Endometrium (tissue), 2 donors: ENCODE measurements at regions not wholly inside any gene's neighbourhood (a gene's known extent, or its start where the extent isn't known, plus 50 kb on each side); places are given as distances from the start of the nearest gene placed in this dataset.
"Not testable (repeated sequence)": the region's sequence is repeated elsewhere in the genome, so short reads cannot be mapped to it uniquely, and the experiment has no call there.

ENCODE experiments used
- FAIRE-seq: peaks from 2 replicates; lab custom pipeline; 2012; peaks lifted over from hg19 to GRCh38; lab: Jason Lieb, UNC
- donor health status: control.
- donor health status: control.

- no peak for FAIRE-seq
These were observed 81.1 kb upstream of the AADAT start for GRCh38 chr4:170170861-170171260.

DNA sequence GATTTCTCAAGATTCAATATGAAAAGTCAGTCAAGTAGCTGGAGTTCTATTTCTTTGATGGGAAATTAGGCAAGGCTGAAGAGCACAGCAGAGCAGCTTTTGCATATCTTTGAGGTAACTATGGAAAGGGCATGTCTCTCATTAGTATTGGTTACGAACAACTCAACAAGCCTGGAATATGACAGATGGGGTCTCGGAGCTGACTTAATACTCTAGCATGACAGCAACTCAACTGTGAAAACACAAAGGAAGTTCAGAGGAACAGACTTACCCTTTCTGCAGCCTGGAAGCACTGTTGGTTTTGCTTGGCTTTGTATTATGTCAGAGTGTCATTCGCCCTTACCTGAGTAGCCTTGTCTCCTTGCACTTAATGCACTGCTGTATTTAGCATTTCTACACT, 79.9 kb upstream of the AADAT start:
- no peak for FAIRE-seq

DNA sequence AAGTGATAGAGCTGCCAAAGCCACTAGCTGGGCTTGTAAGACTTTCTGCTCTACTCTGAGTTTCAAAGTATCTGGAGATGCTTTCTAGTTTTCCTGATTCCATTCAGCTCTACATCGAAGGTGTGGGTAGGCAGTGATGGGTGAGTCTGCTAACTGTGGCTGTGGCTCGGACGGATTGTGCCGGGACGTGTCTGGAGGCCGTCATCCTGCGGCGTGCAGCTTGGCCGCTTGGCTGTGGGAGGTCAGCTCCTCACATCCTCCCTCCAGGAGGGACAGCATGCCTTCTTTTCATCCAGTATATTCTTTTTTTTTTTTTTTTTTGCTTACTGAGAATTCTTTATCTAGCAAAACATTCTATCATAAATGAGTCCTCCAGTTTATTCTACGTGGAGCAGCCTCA, 77.9 kb upstream of the AADAT start:
- FAIRE-seq: no peak

DNA sequence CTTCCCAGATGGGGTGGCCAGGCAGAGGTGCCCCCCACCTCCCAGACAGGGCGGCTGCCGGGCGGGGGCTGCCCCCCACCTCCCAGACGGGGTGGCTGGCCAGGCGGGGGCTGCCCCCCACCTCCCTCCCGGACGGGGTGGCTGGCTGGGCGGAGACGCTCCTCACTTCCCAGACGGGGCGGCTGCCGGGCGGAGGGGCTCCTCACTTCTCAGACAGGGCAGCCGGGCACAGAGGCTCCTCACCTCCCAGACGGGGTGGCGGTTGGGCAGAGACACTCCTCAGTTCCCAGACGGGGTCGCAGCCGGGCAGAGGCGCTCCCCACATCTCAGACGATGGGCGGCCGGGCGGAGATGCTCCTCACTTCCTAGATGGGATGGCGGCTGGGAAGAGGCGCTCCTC, 76.4 kb upstream of the AADAT start:
- not testable (repeated sequence) for FAIRE-seq

GRCh38 chr4:170162416-170162815, 72.7 kb upstream of the AADAT start:
- FAIRE-seq: no peak

DNA sequence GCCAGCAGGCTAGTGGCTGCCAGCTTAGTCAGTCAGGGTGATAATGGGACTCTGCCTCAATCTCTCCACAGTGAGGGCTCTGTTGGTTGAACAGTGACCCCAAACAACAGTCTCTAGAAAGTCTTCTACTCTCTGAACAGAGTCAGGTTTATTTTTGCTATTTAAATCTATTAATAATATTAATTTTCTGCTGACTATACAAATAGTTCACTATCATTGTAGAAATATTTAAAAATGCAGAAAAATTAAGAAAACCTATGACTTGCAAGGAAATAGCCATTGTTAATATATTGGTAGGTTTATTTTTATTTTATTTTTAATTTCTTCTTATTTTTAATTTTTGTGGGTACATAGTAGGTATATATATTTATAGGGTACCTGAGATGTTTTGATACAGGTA, 67.9 kb upstream of the AADAT start:
- FAIRE-seq: no peak

GRCh38 chr4:170145120-170145519, 55.4 kb upstream of the AADAT start:
- FAIRE-seq: no peak

DNA sequence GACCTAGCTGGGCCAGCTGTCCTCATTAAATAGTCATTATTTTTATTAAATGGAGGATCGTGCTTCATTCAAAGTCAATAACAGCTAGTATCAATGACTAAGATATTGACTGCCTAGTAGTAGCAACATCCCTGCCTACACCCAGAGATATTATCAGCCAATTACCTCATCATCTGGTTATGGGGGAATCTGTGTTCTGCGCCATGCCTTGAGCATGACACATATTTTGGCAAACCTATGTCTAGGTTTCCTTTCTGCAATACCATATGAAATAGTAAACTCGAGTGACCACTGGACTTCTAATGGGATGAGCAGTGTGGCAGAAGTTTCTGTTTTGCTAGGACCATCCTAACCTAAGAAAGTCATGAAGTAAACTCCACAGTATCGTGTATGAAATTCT, 50.0 kb upstream of the AADAT start:
- no peak for FAIRE-seq
